SJSA1 (cell line): ENCODE measurements at regions not wholly inside any gene's neighbourhood (a gene's known extent, or its start where the extent isn't known, plus 50 kb on each side); places are given as distances from the start of the nearest gene placed in this dataset.

Experiments
- DNase-seq, 2 experiments: peaks; one replicate each; pipeline ENCODE4 v3.0.0-alpha.2; 2015 to 2020; ENCODE audit warnings: low spot score in 2 of 2, low read depth in 1 of 2
- H3K27ac ChIP-seq: fragments of 250-450 bp; sonication (Bioruptor Pico); 2 replicates; pipeline ENCODE4 v1.5.1; 2020; ENCODE audit warnings: mild to moderate bottlenecking, moderate library complexity
- H3K27me3 ChIP-seq: fragments of 250-450 bp; sonication (Bioruptor Pico); replicated peaks from 2 replicates; pipeline ENCODE4 v1.5.1; 2020; ENCODE audit warnings: mild to moderate bottlenecking, moderate library complexity
- H3K36me3 ChIP-seq: fragments of 250-450 bp; sonication (Bioruptor Pico); 2 replicates; pipeline ENCODE4 v1.5.1; 2020; ENCODE audit warnings: mild to moderate bottlenecking
- H3K4me1 ChIP-seq: fragments of 250-450 bp; sonication (Bioruptor Pico); replicated peaks from 2 replicates; pipeline ENCODE4 v1.6.1; 2021; ENCODE audit warnings: mild to moderate bottlenecking
- H3K4me3 ChIP-seq: fragments of 250-450 bp; sonication (Bioruptor Pico); 2 replicates; pipeline ENCODE4 v1.5.1; 2020; ENCODE audit warnings: mild to moderate bottlenecking
- H3K9me3 ChIP-seq: fragments of 250-450 bp; sonication (Bioruptor Pico); replicated peaks from 2 replicates; pipeline ENCODE4 v1.5.1; 2020; ENCODE audit warnings: mild to moderate bottlenecking

GRCh38 chr6:92791403-92791802 lies 628.0 kb downstream of the EPHA7 start:
- Histone ChIP-seq H3K27me3 (no peaks in the 10 kb centered on the region), H3K36me3 (no peaks in the 10 kb centered on the region), H3K27ac (no peak overlapping the region), H3K4me3 (no peak overlapping the region), H3K4me1 (no peaks in the 10 kb centered on the region), H3K9me3 (no peaks in the 10 kb centered on the region)
- no peak for DNase-seq

GRCh38 chr6:92790381-92790780 lies 629.0 kb downstream of the EPHA7 start:
- H3K27ac ChIP-seq = no peak overlapping the region
- H3K4me3 ChIP-seq = no peak overlapping the region
- no peaks in the 10 kb centered on the region for H3K36me3 ChIP-seq
- no peaks in the 10 kb centered on the region for H3K9me3 ChIP-seq
- H3K4me1 ChIP-seq = no peaks in the 10 kb centered on the region
- H3K27me3 ChIP-seq = no peaks in the 10 kb centered on the region
- no peak for DNase-seq

- Histone ChIP-seq H3K4me3 (no peak overlapping the region), H3K27ac (no peak overlapping the region), H3K4me1 (no peaks in the 10 kb centered on the region), H3K36me3 (no peaks in the 10 kb centered on the region), H3K27me3 (no peaks in the 10 kb centered on the region), H3K9me3 (no peaks in the 10 kb centered on the region)
- DNase-seq = no peak
These were observed 635.1 kb downstream of the EPHA7 start for GRCh38 chr6:92784235-92784634.

- Histone ChIP-seq H3K27me3 (no peaks in the 10 kb centered on the region), H3K27ac (no peak overlapping the region), H3K4me3 (no peak overlapping the region), H3K4me1 (no peaks in the 10 kb centered on the region), H3K9me3 (no peaks in the 10 kb centered on the region), H3K36me3 (no peaks in the 10 kb centered on the region)
- DNase-seq = no peak
These were observed 639.6 kb downstream of the EPHA7 start for GRCh38 chr6:92779746-92780145.

GRCh38 chr6:92777146-92777740 lies 642.1 kb downstream of the EPHA7 start:
- Histone ChIP-seq H3K36me3 (no peaks in the 10 kb centered on the region), H3K9me3 (no peaks in the 10 kb centered on the region), H3K27ac (no peak overlapping the region), H3K4me3 (no peak overlapping the region), H3K4me1 (no peaks in the 10 kb centered on the region), H3K27me3 (no peaks in the 10 kb centered on the region)
- no peak for DNase-seq

GRCh38 chr6:92770540-92770939 lies 648.8 kb downstream of the EPHA7 start:
- Histone ChIP-seq H3K9me3 (no peaks in the 10 kb centered on the region), H3K27me3 (no peaks in the 10 kb centered on the region), H3K27ac (no peak overlapping the region), H3K36me3 (no peaks in the 10 kb centered on the region), H3K4me3 (no peak overlapping the region), H3K4me1 (no peaks in the 10 kb centered on the region)
- DNase-seq = no peak

- H3K27me3 ChIP-seq = no peaks in the 10 kb centered on the region
- H3K4me3 ChIP-seq = no peak overlapping the region
- no peaks in the 10 kb centered on the region for H3K36me3 ChIP-seq
- no peaks in the 10 kb centered on the region for H3K9me3 ChIP-seq
- no peak for DNase-seq
- H3K27ac ChIP-seq = no peak overlapping the region
- H3K4me1 ChIP-seq = no peaks in the 10 kb centered on the region
These were observed 652.3 kb downstream of the EPHA7 start for GRCh38 chr6:92767101-92767500.

GRCh38 chr6:92763680-92764079 lies 655.7 kb downstream of the EPHA7 start:
- Histone ChIP-seq H3K4me3 (no peak overlapping the region), H3K4me1 (no peaks in the 10 kb centered on the region), H3K27ac (no peak overlapping the region), H3K9me3 (no peaks in the 10 kb centered on the region), H3K36me3 (no peaks in the 10 kb centered on the region), H3K27me3 (no peaks in the 10 kb centered on the region)
- no peak for DNase-seq

GRCh38 chr6:92763274-92763584 lies 656.1 kb downstream of the EPHA7 start:
- Histone ChIP-seq H3K4me1 (no peaks in the 10 kb centered on the region), H3K27ac (no peak overlapping the region), H3K27me3 (no peaks in the 10 kb centered on the region), H3K4me3 (no peak overlapping the region), H3K36me3 (no peaks in the 10 kb centered on the region), H3K9me3 (no peaks in the 10 kb centered on the region)
- DNase-seq = no peak

GRCh38 chr6:92762443-92763273 lies 656.7 kb downstream of the EPHA7 start:
- Histone ChIP-seq H3K27me3 (no peaks in the 10 kb centered on the region), H3K27ac (no peak overlapping the region), H3K36me3 (no peaks in the 10 kb centered on the region), H3K4me3 (no peak overlapping the region), H3K4me1 (no peaks in the 10 kb centered on the region), H3K9me3 (no peaks in the 10 kb centered on the region)
- no peak for DNase-seq

- H3K9me3 ChIP-seq = no peaks in the 10 kb centered on the region
- H3K4me3 ChIP-seq = no peak overlapping the region
- DNase-seq = no peak
- H3K4me1 ChIP-seq = no peaks in the 10 kb centered on the region
- no peaks in the 10 kb centered on the region for H3K27me3 ChIP-seq
- H3K36me3 ChIP-seq = no peaks in the 10 kb centered on the region
- no peak overlapping the region for H3K27ac ChIP-seq
These were observed 660.2 kb downstream of the EPHA7 start for GRCh38 chr6:92759178-92759577.

GRCh38 chr6:92757925-92758324 lies 661.4 kb downstream of the EPHA7 start:
- DNase-seq = no peak
- no peaks in the 10 kb centered on the region for H3K27me3 ChIP-seq
- H3K36me3 ChIP-seq = no peaks in the 10 kb centered on the region
- no peaks in the 10 kb centered on the region for H3K9me3 ChIP-seq
- H3K27ac ChIP-seq = no peak overlapping the region
- no peaks in the 10 kb centered on the region for H3K4me1 ChIP-seq
- no peak overlapping the region for H3K4me3 ChIP-seq

GRCh38 chr6:92756912-92757311 lies 662.4 kb downstream of the EPHA7 start:
- H3K27ac ChIP-seq = no peak overlapping the region
- H3K4me3 ChIP-seq = no peak overlapping the region
- H3K4me1 ChIP-seq = no peaks in the 10 kb centered on the region
- no peak for DNase-seq
- no peaks in the 10 kb centered on the region for H3K36me3 ChIP-seq
- H3K27me3 ChIP-seq = no peaks in the 10 kb centered on the region
- H3K9me3 ChIP-seq = no peaks in the 10 kb centered on the region

GRCh38 chr6:92753956-92754355 lies 665.4 kb downstream of the EPHA7 start:
- Histone ChIP-seq H3K36me3 (no peaks in the 10 kb centered on the region), H3K4me1 (no peaks in the 10 kb centered on the region), H3K27ac (no peak overlapping the region), H3K27me3 (no peaks in the 10 kb centered on the region), H3K9me3 (no peaks in the 10 kb centered on the region), H3K4me3 (no peak overlapping the region)
- DNase-seq = no peak

- H3K36me3 ChIP-seq = no peaks in the 10 kb centered on the region
- H3K4me1 ChIP-seq = no peaks in the 10 kb centered on the region
- H3K27ac ChIP-seq = no peak overlapping the region
- no peak for DNase-seq
- no peak overlapping the region for H3K4me3 ChIP-seq
- no peaks in the 10 kb centered on the region for H3K9me3 ChIP-seq
- no peaks in the 10 kb centered on the region for H3K27me3 ChIP-seq
These were observed 667.2 kb downstream of the EPHA7 start for GRCh38 chr6:92752114-92752513.
